Right lobe of liver (tissue), 6 donors: ENCODE measurements at regions not wholly inside any gene's neighbourhood (a gene's known extent, or its start where the extent isn't known, plus 50 kb on each side); places are given as distances from the start of the nearest gene placed in this dataset.

ENCODE experiments used
- ATAC-seq, 4 donors: fragments of 200-7000 bp; cut with Tn5 transposase; one replicate each; pipeline ENCODE4 v1.9.1; 2020; ENCODE audit warnings: mild to moderate bottlenecking in 4 of 4, moderate library complexity in 4 of 4
- DNase-seq, 3 donors: peaks; one replicate each; pipeline ENCODE4 v3.0.0-alpha.2; 2020
- H3K27ac ChIP-seq, 3 donors: fragments of 200-600 bp; one replicate each; pipeline ENCODE4 v1.8.0; 2022
- H3K27me3 ChIP-seq, 2 donors: fragments of 200-600 bp; one replicate each; pipeline ENCODE4 v1.8.0; 2022
- H3K36me3 ChIP-seq, 4 donors: fragments of 200-600 bp; sonication (generic) in 1 of 4; one replicate each; pipeline versions ENCODE4 v1.5.1 to v1.8.0; 2017 to 2022; ENCODE audit warnings: control low read depth in 1 of 4
- H3K4me1 ChIP-seq, 4 donors: fragments of 200-600 bp; sonication (generic) in 1 of 4; one replicate each; pipeline versions ENCODE4 v1.5.1 to v1.8.0; 2017 to 2022; ENCODE audit warnings: control low read depth in 1 of 4
- H3K4me3 ChIP-seq, 3 donors: fragments of 200-600 bp; one replicate each; pipeline ENCODE4 v1.8.0; 2022
- H3K9me3 ChIP-seq, 4 donors: fragments of 200-600 bp; sonication (generic) in 1 of 4; one replicate each; pipeline versions ENCODE4 v1.5.1 to v1.8.0; 2017 to 2022; ENCODE audit warnings: control low read depth in 1 of 4
- CTCF ChIP-seq, 4 donors: fragments of 200-600 bp in 3 of 4; fragments of 450-650 bp in 1 of 4; IDR thresholded peaks; one replicate each; pipeline versions ENCODE4 v1.5.1 to v1.8.0; 2016 to 2022; ENCODE audit warnings: antibody characterized with exemption in 4 of 4, mild to moderate bottlenecking in 2 of 4
- POLR2A ChIP-seq: fragments of 450-650 bp; IDR thresholded peaks from one replicate; pipeline ENCODE4 v1.6.1; 2017; ENCODE audit warnings: antibody characterized with exemption, mild to moderate bottlenecking
- WGBS: methylation state at CpG from one replicate; pipeline ENCODE4 v1.1.6; 2018; ENCODE audit warnings: low coverage, low lambda C conversion rate; ENCODE audit not compliant: insufficient coverage; ENCODE audit errors: missing lambda C conversion rate; 5-methylcytosine and 5-hydroxymethylcytosine counted together
- intact Hi-C, 2 donors: fragments of 100-400 bp; cut with DNase I; formaldehyde crosslinking; loops; one replicate each; pipeline versions ENCODE4 v1.11.2 to v1.14.1; 2022
- donor health status: DM: no; HTN: yes; CAD: no.
- donor health status: DM: no; HTN: no; CAD: no.
- donor health status: DM: no; HTN: no; CAD: no.
- donor health status: DM: no; HTN: yes; CAD: no.
- donor health status: DM: no; HTN: yes; CAD: no.

- H3K4me3 ChIP-seq, result no peak overlapping the region
- no peak overlapping the region for H3K27ac ChIP-seq
- intact Hi-C loops, result no loop called here
- WGBS, result 93% methylated on average over 1 of the region's 1 CpG
- no peaks in the 10 kb centered on the region for H3K27me3 ChIP-seq
- DNase-seq (no peak), ATAC-seq (no peak)
- H3K9me3 ChIP-seq, result no peaks in the 10 kb centered on the region
- no peaks in the 10 kb centered on the region for H3K36me3 ChIP-seq
- TF ChIP-seq POLR2A (no peak), CTCF (IDR thresholded peaks at IDR 0.05) (no peak)
- no peaks in the 10 kb centered on the region for H3K4me1 ChIP-seq
Observed at GRCh38 chr18:56112984-56113383, 525.0 kb upstream of the TCF4 start.

- WGBS, result 46% methylated on average over 6 of the region's 6 CpGs
- H3K9me3 ChIP-seq, result no peaks in the 10 kb centered on the region
- H3K4me3 ChIP-seq, result no peak overlapping the region
- H3K4me1 ChIP-seq, result no peaks in the 10 kb centered on the region
- no peak for TF ChIP-seq CTCF (IDR thresholded peaks at IDR 0.05)
- no peak for TF ChIP-seq POLR2A
- H3K36me3 ChIP-seq, result no peaks in the 10 kb centered on the region
- no peak for DNase-seq
- no peak for ATAC-seq
- no peaks in the 10 kb centered on the region for H3K27me3 ChIP-seq
- intact Hi-C loops, result no loop called here
- no peak overlapping the region for H3K27ac ChIP-seq
Observed at GRCh38 chr18:56112013-56112749, 524.2 kb upstream of the TCF4 start.

GRCh38 chr18:56109757-56110156 is 521.8 kb upstream of the TCF4 start:
- Histone ChIP-seq H3K27ac (no peak overlapping the region), H3K9me3 (no peaks in the 10 kb centered on the region), H3K27me3 (no peaks in the 10 kb centered on the region), H3K4me3 (no peak overlapping the region), H3K36me3 (no peaks in the 10 kb centered on the region), H3K4me1 (no peaks in the 10 kb centered on the region)
- DNase-seq (no peak), ATAC-seq (no peak)
- no peak for TF ChIP-seq CTCF (IDR thresholded peaks at IDR 0.05)
- TF ChIP-seq POLR2A, result no peak
- intact Hi-C loops, result no loop called here
- 83% methylated on average over 2 of the region's 5 CpGs for WGBS

- Histone ChIP-seq H3K4me1 (no peaks in the 10 kb centered on the region), H3K9me3 (no peaks in the 10 kb centered on the region), H3K27me3 (no peaks in the 10 kb centered on the region), H3K27ac (no peak overlapping the region), H3K36me3 (no peaks in the 10 kb centered on the region), H3K4me3 (no peak overlapping the region)
- no peak for ATAC-seq
- WGBS, result 62% methylated on average over 4 of the region's 4 CpGs
- intact Hi-C loops, result no loop called here
- DNase-seq, result no peak
- no peak for TF ChIP-seq CTCF (IDR thresholded peaks at IDR 0.05)
- TF ChIP-seq POLR2A, result no peak
Observed at GRCh38 chr18:56108478-56109367, 520.7 kb upstream of the TCF4 start.
